Mesodermal cell (in vitro differentiated cells): ENCODE measurements at regions not wholly inside any gene's neighbourhood (a gene's known extent, or its start where the extent isn't known, plus 50 kb on each side); places are given as distances from the start of the nearest gene placed in this dataset.

ENCODE experiments used
- H3K27ac ChIP-seq: 2 replicates; pipeline ENCODE4 v1.7.0; 2013; ENCODE audit warnings: mild to moderate bottlenecking, low read depth, low read length, moderate library complexity; ENCODE audit not compliant: severe bottlenecking
- H3K36me3 ChIP-seq: 2 replicates; pipeline ENCODE4 v1.7.1; 2013; ENCODE audit warnings: mild to moderate bottlenecking, low read length, moderate library complexity; ENCODE audit not compliant: control insufficient read depth, insufficient read depth
- H3K4me1 ChIP-seq: one replicate; pipeline ENCODE4 v1.7.1; 2013; ENCODE audit warnings: mild to moderate bottlenecking, low read length; ENCODE audit not compliant: insufficient read depth, control insufficient read depth, poor library complexity, severe bottlenecking
- H3K4me3 ChIP-seq: 2 replicates; pipeline ENCODE4 v1.7.0; 2013; ENCODE audit warnings: low read length, control low read depth, mild to moderate bottlenecking; ENCODE audit not compliant: insufficient read depth, poor library complexity, severe bottlenecking; ENCODE audit errors: extremely low read depth
- H3K9me3 ChIP-seq: 2 replicates; pipeline ENCODE4 v1.7.1; 2013; ENCODE audit warnings: mild to moderate bottlenecking, low read length, moderate library complexity; ENCODE audit not compliant: control insufficient read depth
- whole genome bisulfite sequencing, 2 experiments: methylation state at CpG; one replicate each; pipeline ENCODE4 v1.1.5; 2013; ENCODE audit warnings: missing lambda C conversion rate in 2 of 2; ENCODE audit not compliant: insufficient coverage in 2 of 2; 5-methylcytosine and 5-hydroxymethylcytosine counted together

DNA sequence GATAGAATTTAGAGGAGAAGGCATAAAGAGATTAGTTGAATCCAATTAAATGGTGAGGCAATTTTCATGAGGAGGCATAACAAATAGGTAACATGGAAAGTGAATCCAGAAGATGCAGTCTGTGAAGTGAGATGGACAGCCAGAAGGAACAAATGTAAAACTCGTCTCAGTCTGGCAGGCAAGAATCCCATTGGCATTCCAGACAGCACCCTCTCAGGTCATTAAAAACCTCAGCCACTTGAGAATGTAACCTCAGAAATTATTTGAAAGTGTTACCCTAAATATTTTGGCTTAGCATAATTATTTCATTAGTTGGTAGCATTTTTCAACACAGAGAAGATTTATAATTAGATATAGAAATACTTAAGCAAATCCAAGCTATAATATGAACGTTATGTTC is 342.3 kb downstream of the LRRC3B start:
- H3K4me1 ChIP-seq = no peaks in the 10 kb centered on the region
- no peak overlapping the region for H3K27ac ChIP-seq
- no peak overlapping the region for H3K4me3 ChIP-seq
- H3K9me3 ChIP-seq = no peaks in the 10 kb centered on the region
- no peaks in the 10 kb centered on the region for H3K36me3 ChIP-seq
- 80% methylated on average over 1 of the region's 2 CpGs; no CpG with 5 or more reads in 1 of the 2 experiments for WGBS, 2 experiments

DNA sequence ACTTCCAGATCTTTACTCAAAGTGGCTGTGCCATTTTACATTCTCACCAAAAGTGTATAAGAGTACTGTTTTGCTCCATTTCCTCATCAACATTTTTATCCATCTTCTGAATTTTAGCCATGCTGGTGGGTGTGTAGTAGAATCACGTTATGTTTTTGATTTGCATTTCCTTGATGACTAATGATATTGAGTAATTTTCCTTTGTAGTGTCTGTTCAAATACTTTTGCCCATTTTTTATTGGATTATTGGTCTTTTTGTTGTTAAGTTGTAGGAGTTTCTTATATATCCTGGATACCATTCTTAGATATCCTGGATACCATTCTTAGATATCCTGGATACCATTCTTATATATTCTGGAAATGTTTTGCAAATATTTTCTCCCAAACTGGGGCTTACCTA is 344.9 kb downstream of the LRRC3B start:
- Histone ChIP-seq H3K27ac (no peak overlapping the region), H3K4me1 (no peaks in the 10 kb centered on the region), H3K4me3 (no peak overlapping the region), H3K36me3 (no peaks in the 10 kb centered on the region), H3K9me3 (no peaks in the 10 kb centered on the region)
- WGBS, 2 experiments = no CpG with 5 or more reads among the region's 1 CpG

DNA sequence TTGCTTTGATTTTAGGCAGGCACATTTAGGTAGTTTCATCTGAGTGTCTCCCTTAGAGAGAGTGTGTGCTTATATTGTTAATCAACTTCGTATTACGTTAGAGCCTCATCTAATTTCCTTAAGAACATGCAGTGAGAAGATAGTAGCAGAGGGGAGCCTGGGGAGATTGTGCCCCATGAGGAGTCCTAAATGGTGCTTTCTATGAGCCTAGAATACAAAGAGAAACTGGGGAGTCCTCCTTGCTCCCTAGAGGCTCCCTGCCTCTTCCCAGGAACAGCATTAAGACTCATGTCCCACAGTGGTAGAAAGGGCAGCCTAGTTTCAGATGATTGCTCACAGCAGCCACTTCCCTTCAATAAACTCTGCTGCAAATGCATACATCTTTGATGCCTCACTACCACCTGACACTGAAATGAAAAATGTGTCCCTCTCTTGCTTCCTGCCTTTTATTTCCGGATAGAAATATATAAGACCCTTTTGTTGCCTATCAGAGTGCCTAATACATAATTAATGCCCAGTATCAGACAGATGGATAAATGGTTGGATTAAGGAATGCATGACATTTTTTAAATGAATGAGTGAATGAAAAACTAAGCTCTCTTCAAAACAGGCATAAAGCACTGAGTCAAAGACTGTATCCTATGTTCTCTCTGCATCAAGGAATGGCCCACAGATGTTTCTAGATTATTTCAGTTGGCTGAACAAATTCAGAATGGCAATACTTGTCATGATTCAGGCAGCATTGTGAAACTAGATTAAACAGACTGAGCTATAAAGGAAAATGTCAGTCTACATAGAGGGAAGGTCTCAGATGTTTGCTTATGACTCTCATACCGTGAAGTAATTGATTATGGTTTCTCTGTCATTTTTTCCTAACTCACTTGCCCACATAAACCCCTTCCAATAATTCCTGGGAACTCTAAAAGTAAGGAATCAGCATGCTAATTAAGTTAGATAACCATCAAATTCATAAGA is 362.1 kb downstream of the LRRC3B start:
- Histone ChIP-seq H3K4me3 (no peak overlapping the region), H3K27ac (no peak overlapping the region), H3K9me3 (no peaks in the 10 kb centered on the region), H3K36me3 (no peaks in the 10 kb centered on the region), H3K4me1 (no peaks in the 10 kb centered on the region)
- WGBS, 2 experiments = no CpG with 5 or more reads among the region's 4 CpGs

DNA sequence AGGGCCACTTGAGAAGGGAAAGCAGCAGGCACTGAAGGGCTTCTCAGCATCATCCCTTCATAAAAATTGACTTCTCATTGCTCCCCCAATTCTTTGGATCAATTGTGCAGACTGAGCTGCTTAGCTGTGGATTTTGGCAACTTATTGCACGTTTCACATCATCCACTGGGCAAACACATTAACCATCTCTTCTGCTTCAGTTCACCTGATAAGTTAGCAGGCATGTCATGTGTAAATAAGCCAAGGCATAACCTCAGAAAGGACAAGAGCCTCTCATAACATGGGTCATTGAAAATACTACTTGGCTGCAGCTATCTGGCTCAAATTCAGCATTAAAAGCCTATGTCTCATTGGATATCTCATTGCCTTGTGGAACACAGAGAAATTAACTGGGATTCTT is 366.5 kb downstream of the LRRC3B start:
- 89% methylated on average over 1 of the region's 1 CpG; no CpG with 5 or more reads in 1 of the 2 experiments for WGBS, 2 experiments
- no peak overlapping the region for H3K4me3 ChIP-seq
- no peaks in the 10 kb centered on the region for H3K36me3 ChIP-seq
- H3K27ac ChIP-seq = no peak overlapping the region
- no peaks in the 10 kb centered on the region for H3K9me3 ChIP-seq
- H3K4me1 ChIP-seq = no peaks in the 10 kb centered on the region

DNA sequence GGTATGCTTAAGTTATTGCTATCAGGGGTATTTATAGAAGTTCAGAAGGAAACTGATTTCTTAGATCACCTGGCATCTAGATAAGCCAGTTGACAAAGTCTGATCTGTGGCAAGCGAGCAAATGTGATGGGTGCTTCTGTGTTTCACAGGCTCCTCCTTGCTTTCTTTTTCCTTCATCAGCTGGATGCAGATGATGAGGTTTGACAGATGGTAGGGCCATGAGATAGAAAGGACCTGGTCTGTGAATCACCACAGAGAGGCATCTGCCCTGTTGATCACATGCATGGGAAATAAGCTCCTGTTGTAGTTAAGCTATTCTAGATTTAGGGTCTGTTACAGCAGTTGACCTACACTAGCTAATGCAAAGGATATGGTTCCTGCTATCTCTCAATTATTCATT is 372.0 kb downstream of the NEK10 start:
- 80% methylated on average over 1 of the region's 1 CpG; no CpG with 5 or more reads in 1 of the 2 experiments for WGBS, 2 experiments
- Histone ChIP-seq H3K36me3 (no peaks in the 10 kb centered on the region), H3K27ac (no peak overlapping the region), H3K4me3 (no peak overlapping the region), H3K4me1 (no peaks in the 10 kb centered on the region), H3K9me3 (no peaks in the 10 kb centered on the region)

DNA sequence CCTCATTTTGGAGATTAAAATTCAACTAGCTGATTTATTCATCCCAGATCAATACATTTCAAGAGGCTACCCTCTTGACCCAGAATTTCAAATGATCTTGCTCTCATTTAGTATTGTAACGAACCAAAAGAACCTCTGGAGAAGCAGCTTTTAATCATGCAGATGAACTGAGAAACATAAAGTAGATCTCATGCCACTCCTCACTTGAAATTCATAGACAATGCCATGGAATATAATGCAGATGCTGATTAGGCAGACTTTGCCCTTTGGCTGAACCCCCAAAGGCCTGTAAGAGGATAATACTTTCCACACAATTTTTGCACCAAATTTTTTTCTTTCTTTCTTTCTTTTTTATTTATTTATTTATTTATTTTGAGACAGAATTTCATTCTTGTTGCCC is 358.3 kb downstream of the NEK10 start:
- WGBS, 2 experiments = 80% methylated on average over 1 of the region's 1 CpG; no CpG with 5 or more reads in 1 of the 2 experiments
- Histone ChIP-seq H3K36me3 (no peaks in the 10 kb centered on the region), H3K27ac (no peak overlapping the region), H3K4me1 (no peaks in the 10 kb centered on the region), H3K4me3 (no peak overlapping the region), H3K9me3 (no peaks in the 10 kb centered on the region)

DNA sequence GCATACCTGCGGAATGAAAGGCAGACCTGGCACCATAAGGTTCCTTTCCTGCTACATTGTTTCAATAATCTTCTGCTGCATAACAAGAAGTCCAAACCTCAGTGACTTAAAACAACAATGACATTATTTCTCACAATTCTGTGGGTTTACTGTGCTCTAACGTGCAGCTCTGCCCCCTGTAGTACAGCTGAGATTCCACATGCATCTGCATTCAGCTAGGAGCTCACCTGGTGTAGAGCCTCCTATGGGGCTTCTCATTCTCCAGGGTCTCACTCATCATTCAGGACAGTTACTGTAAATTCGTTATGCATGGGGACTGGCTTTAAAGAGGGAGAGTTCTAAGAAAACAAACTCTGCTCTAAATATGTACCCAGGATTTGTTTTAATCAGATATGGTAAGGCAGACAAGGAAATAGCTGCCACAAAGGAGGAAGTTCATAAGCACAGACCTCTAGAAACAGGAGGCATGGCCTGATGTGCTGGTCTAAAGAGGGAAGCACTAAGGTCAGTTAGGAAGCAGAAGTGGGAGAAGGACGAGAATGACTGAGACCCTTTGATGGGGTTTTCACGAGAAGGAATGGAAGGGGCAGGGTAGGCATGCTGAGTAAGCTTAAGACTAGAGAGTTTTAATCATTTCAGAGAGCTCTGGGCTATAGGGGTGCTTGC is 347.0 kb downstream of the NEK10 start:
- 78 to 87% methylated on average over 3 to 4 of the region's 5 CpGs for WGBS, 2 experiments
- no peaks in the 10 kb centered on the region for H3K4me1 ChIP-seq
- no peak overlapping the region for H3K27ac ChIP-seq
- no peaks in the 10 kb centered on the region for H3K36me3 ChIP-seq
- H3K9me3 ChIP-seq = no peaks in the 10 kb centered on the region
- no peak overlapping the region for H3K4me3 ChIP-seq

DNA sequence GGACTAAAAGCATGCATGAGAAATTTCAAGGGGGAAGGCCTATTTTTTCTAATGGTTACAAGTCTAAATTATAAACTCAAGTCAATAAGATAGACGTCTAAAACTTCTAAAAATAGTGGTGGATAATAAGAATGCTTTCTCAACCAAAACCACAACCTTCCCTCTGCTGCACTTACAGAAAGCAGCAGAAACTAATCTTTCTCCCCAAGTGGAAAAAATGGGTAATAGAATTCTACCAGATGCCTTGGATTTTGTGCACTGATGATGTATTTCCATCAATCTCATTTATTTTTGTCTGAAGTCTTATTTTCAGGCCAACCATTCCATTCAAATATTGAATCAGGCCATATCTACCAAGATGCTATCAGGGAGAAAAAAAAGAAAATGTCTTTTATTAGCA is 344.7 kb downstream of the NEK10 start:
- H3K4me1 ChIP-seq = no peaks in the 10 kb centered on the region
- no peaks in the 10 kb centered on the region for H3K9me3 ChIP-seq
- H3K27ac ChIP-seq = no peak overlapping the region
- no peak overlapping the region for H3K4me3 ChIP-seq
- no peaks in the 10 kb centered on the region for H3K36me3 ChIP-seq
- WGBS, 2 experiments = no CpG with 5 or more reads among the region's 1 CpG

DNA sequence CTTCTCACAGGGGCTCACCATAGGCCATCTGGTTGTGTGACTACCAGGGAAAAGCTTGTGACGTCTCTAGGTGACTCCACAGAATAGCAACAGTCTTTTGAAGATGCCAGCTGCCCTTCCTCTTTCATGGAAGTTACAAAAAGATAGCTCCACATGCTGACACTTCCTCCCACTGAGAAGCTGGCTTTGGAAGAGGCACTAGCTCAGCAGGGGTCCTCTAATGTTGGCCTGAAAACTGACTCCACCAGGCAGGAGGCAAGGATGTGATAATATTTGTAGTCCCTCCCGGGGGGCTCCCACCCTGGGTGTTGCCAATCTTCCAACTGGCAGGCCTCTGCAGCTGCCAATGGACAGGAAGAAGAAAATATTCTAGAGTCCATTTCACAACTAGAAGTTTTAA is 343.5 kb downstream of the NEK10 start:
- Histone ChIP-seq H3K9me3 (no peaks in the 10 kb centered on the region), H3K36me3 (no peaks in the 10 kb centered on the region), H3K4me3 (no peak overlapping the region), H3K4me1 (no peaks in the 10 kb centered on the region), H3K27ac (no peak overlapping the region)
- WGBS, 2 experiments = 18 to 43% methylated on average over 2 of the region's 2 CpGs

DNA sequence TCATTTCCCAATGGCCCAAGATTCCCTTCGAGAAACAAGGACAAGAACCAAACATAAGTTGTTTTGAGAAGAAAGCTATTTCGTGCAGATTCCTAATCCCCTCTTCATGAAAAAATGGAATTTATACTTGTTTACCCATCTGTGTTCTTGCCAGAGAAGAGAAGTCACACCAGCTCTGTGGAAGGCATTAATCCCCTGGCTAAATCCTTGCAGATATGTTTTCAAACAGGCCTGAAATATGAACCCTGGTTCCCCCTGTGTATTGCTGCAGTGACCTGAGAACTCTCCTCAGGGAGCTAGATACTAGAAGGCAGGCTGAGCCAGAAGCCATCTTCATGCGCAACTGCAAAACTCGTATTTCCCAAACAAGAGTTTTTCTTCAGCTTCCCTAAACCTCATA is 337.7 kb downstream of the NEK10 start:
- Histone ChIP-seq H3K27ac (no peak overlapping the region), H3K36me3 (no peaks in the 10 kb centered on the region), H3K4me3 (no peak overlapping the region), H3K9me3 (no peaks in the 10 kb centered on the region), H3K4me1 (no peaks in the 10 kb centered on the region)
- WGBS, 2 experiments = 73% methylated on average over 3 of the region's 4 CpGs; no CpG with 5 or more reads in 1 of the 2 experiments

DNA sequence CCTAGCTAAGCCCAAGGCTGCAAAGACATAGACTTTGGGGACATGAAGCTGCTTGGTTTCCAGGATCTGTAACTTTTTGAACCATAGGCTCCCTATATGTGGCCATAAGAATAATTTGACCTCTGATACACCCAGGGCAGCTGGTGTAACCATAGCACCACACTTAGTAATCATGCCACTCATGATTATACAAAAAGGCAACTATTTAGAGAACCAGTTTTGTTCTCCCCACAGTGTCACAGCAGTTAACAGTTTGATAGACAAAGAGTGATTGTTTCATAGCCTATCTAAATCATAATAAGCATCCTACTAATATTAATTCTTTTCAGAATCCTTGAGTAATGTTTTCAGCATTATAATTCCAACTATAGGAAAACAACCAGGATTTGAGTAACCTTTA is 334.9 kb downstream of the NEK10 start:
- no peak overlapping the region for H3K4me3 ChIP-seq
- no peak overlapping the region for H3K27ac ChIP-seq
- no peaks in the 10 kb centered on the region for H3K36me3 ChIP-seq
- no peaks in the 10 kb centered on the region for H3K4me1 ChIP-seq
- H3K9me3 ChIP-seq = no peaks in the 10 kb centered on the region
